ENCODE measurements at regions not wholly inside any gene's neighbourhood (a gene's known extent, or its start where the extent isn't known, plus 50 kb on each side); places are given as distances from the start of the nearest gene placed in this dataset.

- Histone ChIP-seq H3K4me3 (ENCODE audit: low read length) (no peak overlapping the region), H3K4me2 (ENCODE audit: low read length) (no peak overlapping the region), H4K20me1 (ENCODE audit: insufficient read depth) (no peaks in the 10 kb centered on the region), H3K79me2 (replicated peaks; ENCODE audit: insufficient read depth, low read length) (no peaks in the 10 kb centered on the region), H2AFZ (ENCODE audit: low read depth, low read length) (no peak overlapping the region), H3K27ac (ENCODE audit: low read length) (no peak overlapping the region), H3K36me3 (ENCODE audit: insufficient read depth, low read length) (no peaks in the 10 kb centered on the region), H3F3A (ENCODE audit: insufficient read depth, low read length, poor library complexity, severe bottlenecking) (no peaks in the 10 kb centered on the region), H3K27me3 (ENCODE audit: insufficient read depth, low read depth, low read length) (no peaks in the 10 kb centered on the region), H3K9me2 (ENCODE audit: insufficient read depth, low read length) (no peaks in the 10 kb centered on the region), H3K9ac (ENCODE audit: low read length) (no peak overlapping the region), H3K9me3 (ENCODE audit: low read length) (no peaks in the 10 kb centered on the region)
- TF ChIP-seq SMC3 (conservative IDR thresholded peaks at IDR 0.05; ENCODE audit: poor library complexity) (no peak), POLR2AphosphoS5 (IDR thresholded peaks at IDR 0.05) (no peak)
These were observed 617.5 kb downstream of the DIAPH3 start for GRCh38 chr13:59546178-59546577.

DNA sequence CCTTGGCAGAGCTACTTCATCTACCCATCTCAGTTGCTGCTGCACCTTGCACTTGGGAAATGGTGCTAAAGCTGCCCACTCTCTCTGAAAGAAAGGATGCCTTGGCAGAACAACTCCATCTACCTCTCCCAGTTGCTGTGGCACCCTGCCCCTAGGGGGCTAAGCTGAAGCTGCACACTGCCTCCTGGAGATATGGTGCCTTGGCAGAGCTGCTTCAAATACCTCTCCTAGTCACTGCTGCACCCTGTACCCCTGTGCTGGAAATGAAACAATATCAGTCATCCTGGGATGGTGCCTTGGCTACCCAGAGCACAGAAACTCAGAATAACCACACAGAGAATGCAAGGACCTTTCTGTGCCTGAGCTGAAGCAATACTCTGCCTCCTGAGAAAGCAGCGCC is 615.8 kb downstream of the DIAPH3 start:
- no peaks in the 10 kb centered on the region for H4K20me1 ChIP-seq (ENCODE audit: insufficient read depth)
- H3K9me2 ChIP-seq (ENCODE audit: insufficient read depth, low read length), result no peaks in the 10 kb centered on the region
- no peaks in the 10 kb centered on the region for H3K27me3 ChIP-seq (ENCODE audit: insufficient read depth, low read depth, low read length)
- H3F3A ChIP-seq (ENCODE audit: insufficient read depth, low read length, poor library complexity, severe bottlenecking), result no peaks in the 10 kb centered on the region
- no peaks in the 10 kb centered on the region for H3K36me3 ChIP-seq (ENCODE audit: insufficient read depth, low read length)
- H3K9me3 ChIP-seq (ENCODE audit: low read length), result no peaks in the 10 kb centered on the region
- H2AFZ ChIP-seq (ENCODE audit: low read depth, low read length), result no peak overlapping the region
- H3K4me2 ChIP-seq (ENCODE audit: low read length), result no peak overlapping the region
- no peak overlapping the region for H3K4me3 ChIP-seq (ENCODE audit: low read length)
- no peaks in the 10 kb centered on the region for H3K79me2 ChIP-seq (replicated peaks; ENCODE audit: insufficient read depth, low read length)
- no peak overlapping the region for H3K27ac ChIP-seq (ENCODE audit: low read length)
- H3K9ac ChIP-seq (ENCODE audit: low read length), result no peak overlapping the region
- TF ChIP-seq, protein P1, sequence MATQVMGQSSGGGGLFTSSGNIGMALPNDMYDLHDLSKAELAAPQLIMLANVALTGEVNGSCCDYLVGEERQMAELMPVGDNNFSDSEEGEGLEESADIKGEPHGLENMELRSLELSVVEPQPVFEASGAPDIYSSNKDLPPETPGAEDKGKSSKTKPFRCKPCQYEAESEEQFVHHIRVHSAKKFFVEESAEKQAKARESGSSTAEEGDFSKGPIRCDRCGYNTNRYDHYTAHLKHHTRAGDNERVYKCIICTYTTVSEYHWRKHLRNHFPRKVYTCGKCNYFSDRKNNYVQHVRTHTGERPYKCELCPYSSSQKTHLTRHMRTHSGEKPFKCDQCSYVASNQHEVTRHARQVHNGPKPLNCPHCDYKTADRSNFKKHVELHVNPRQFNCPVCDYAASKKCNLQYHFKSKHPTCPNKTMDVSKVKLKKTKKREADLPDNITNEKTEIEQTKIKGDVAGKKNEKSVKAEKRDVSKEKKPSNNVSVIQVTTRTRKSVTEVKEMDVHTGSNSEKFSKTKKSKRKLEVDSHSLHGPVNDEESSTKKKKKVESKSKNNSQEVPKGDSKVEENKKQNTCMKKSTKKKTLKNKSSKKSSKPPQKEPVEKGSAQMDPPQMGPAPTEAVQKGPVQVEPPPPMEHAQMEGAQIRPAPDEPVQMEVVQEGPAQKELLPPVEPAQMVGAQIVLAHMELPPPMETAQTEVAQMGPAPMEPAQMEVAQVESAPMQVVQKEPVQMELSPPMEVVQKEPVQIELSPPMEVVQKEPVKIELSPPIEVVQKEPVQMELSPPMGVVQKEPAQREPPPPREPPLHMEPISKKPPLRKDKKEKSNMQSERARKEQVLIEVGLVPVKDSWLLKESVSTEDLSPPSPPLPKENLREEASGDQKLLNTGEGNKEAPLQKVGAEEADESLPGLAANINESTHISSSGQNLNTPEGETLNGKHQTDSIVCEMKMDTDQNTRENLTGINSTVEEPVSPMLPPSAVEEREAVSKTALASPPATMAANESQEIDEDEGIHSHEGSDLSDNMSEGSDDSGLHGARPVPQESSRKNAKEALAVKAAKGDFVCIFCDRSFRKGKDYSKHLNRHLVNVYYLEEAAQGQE (IDR thresholded peaks at IDR 0.05; ENCODE audit: borderline replicate concordance), result no peak
- TF ChIP-seq EP300 (conservative IDR thresholded peaks at IDR 0.05; ENCODE audit: poor library complexity, severe bottlenecking), result no peak
- no peak for TF ChIP-seq EZH2 (IDR thresholded peaks at IDR 0.05; ENCODE audit: borderline replicate concordance, insufficient read depth, low read length, poor library complexity, severe bottlenecking)
- TF ChIP-seq, protein P2, sequence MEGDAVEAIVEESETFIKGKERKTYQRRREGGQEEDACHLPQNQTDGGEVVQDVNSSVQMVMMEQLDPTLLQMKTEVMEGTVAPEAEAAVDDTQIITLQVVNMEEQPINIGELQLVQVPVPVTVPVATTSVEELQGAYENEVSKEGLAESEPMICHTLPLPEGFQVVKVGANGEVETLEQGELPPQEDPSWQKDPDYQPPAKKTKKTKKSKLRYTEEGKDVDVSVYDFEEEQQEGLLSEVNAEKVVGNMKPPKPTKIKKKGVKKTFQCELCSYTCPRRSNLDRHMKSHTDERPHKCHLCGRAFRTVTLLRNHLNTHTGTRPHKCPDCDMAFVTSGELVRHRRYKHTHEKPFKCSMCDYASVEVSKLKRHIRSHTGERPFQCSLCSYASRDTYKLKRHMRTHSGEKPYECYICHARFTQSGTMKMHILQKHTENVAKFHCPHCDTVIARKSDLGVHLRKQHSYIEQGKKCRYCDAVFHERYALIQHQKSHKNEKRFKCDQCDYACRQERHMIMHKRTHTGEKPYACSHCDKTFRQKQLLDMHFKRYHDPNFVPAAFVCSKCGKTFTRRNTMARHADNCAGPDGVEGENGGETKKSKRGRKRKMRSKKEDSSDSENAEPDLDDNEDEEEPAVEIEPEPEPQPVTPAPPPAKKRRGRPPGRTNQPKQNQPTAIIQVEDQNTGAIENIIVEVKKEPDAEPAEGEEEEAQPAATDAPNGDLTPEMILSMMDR (IDR thresholded peaks at IDR 0.05; ENCODE audit: poor library complexity, severe bottlenecking), result no peak
- no peak for TF ChIP-seq RAD21 (conservative IDR thresholded peaks at IDR 0.05)
- no peak for TF ChIP-seq POLR2AphosphoS5 (IDR thresholded peaks at IDR 0.05)
- TF ChIP-seq SMC3 (conservative IDR thresholded peaks at IDR 0.05; ENCODE audit: poor library complexity), result no peak
- TF ChIP-seq TAF1 (IDR thresholded peaks at IDR 0.05; ENCODE audit: low read depth), result no peak
- TF ChIP-seq MXI1 (conservative IDR thresholded peaks at IDR 0.05; ENCODE audit: poor library complexity, severe bottlenecking), result no peak

DNA sequence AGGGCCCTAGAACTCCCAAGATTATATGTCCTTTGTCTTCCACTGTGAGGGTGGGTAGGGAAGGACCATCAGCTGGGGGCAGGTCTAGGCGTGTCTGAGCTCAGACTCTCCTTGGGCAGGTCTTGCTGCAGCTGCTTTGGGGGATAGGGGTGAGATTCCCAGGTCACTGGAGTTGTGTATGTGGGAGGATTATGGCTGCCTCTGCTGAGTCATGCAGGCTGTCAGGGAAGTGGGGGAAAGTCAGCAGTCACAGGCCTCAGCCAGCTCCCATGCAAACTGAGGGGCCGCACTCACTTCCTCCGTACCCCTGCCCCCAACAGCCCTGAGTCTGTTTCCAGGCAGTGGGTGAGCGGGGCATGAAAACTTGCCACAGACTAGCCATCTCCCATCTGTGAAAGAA is 600.8 kb downstream of the DIAPH3 start:
- Histone ChIP-seq H3K9me2 (ENCODE audit: insufficient read depth, low read length) (no peaks in the 10 kb centered on the region), H3K9ac (ENCODE audit: low read length) (no peak overlapping the region), H3K9me3 (ENCODE audit: low read length) (no peaks in the 10 kb centered on the region), H2AFZ (ENCODE audit: low read depth, low read length) (no peak overlapping the region), H3F3A (ENCODE audit: insufficient read depth, low read length, poor library complexity, severe bottlenecking) (no peaks in the 10 kb centered on the region), H3K27ac (ENCODE audit: low read length) (no peak overlapping the region), H3K4me2 (ENCODE audit: low read length) (no peak overlapping the region), H3K27me3 (ENCODE audit: insufficient read depth, low read depth, low read length) (no peaks in the 10 kb centered on the region), H3K4me3 (ENCODE audit: low read length) (no peak overlapping the region), H3K36me3 (ENCODE audit: insufficient read depth, low read length) (no peaks in the 10 kb centered on the region), H4K20me1 (ENCODE audit: insufficient read depth) (no peaks in the 10 kb centered on the region), H3K79me2 (replicated peaks; ENCODE audit: insufficient read depth, low read length) (no peaks in the 10 kb centered on the region)
- TF ChIP-seq RAD21 (conservative IDR thresholded peaks at IDR 0.05) (no peak), TAF1 (IDR thresholded peaks at IDR 0.05; ENCODE audit: low read depth) (no peak), EZH2 (IDR thresholded peaks at IDR 0.05; ENCODE audit: borderline replicate concordance, insufficient read depth, low read length, poor library complexity, severe bottlenecking) (no peak), SMC3 (conservative IDR thresholded peaks at IDR 0.05; ENCODE audit: poor library complexity) (no peak), POLR2AphosphoS5 (IDR thresholded peaks at IDR 0.05) (no peak), MXI1 (conservative IDR thresholded peaks at IDR 0.05; ENCODE audit: poor library complexity, severe bottlenecking) (no peak), EP300 (conservative IDR thresholded peaks at IDR 0.05; ENCODE audit: poor library complexity, severe bottlenecking) (no peak)
- TF ChIP-seq, protein P2 (IDR thresholded peaks at IDR 0.05; ENCODE audit: poor library complexity, severe bottlenecking), result no peak
- TF ChIP-seq, protein P1 (IDR thresholded peaks at IDR 0.05; ENCODE audit: borderline replicate concordance), result no peak
